ENCODE measurements at regions not wholly inside any gene's neighbourhood (a gene's known extent, or its start where the extent isn't known, plus 50 kb on each side); places are given as distances from the start of the nearest gene placed in this dataset.

GRCh38 chr9:107782789-107783188, 293.2 kb upstream of the KLF4 start (continued):
- TF ChIP-seq ZNF513 (CRISPR knock-in tag; conservative IDR thresholded peaks at IDR 0.05) (no peak), ELF1 (CRISPR knock-in tag; IDR thresholded peaks at IDR 0.05) (no peak), HNRNPH1 (optimal IDR thresholded peaks at IDR 0.05; ENCODE audit: low read depth, low read length) (no peak)

- ATAC-seq (no peak), DNase-seq (ENCODE audit: low spot score) (no peak), FAIRE-seq (no peak)
- 11% methylated on average over 3 of the region's 3 CpGs for WGBS (ENCODE audit: low lambda C conversion rate)
- no peaks in the 10 kb centered on the region for H3K4me1 ChIP-seq (ENCODE audit: insufficient read depth, low read length)
- H3K27me3 ChIP-seq (ENCODE audit: control insufficient read depth in 1 of 2, insufficient read depth in 2 of 2, low read length in 2 of 2), result no peaks in the 10 kb centered on the region
- no peak overlapping the region for H3K9ac ChIP-seq (ENCODE audit: insufficient read depth, low read depth, low read length)
- BruUV-seq (replicated peaks), result no TSS peak
- H3K27ac ChIP-seq (ENCODE audit: extremely low read length, insufficient read depth, low read length), result no peak overlapping the region
- H3K9me3 ChIP-seq (ENCODE audit: low read length), result no peaks in the 10 kb centered on the region
- TF ChIP-seq SP5 (CRISPR knock-in tag; IDR thresholded peaks at IDR 0.05; ENCODE audit: borderline replicate concordance, low read depth) (no peak), SRSF9 (IDR thresholded peaks at IDR 0.05; ENCODE audit: borderline replicate concordance, insufficient read depth, low read depth, low read length, poor library complexity, severe bottlenecking) (no peak), ZSCAN29 (CRISPR knock-in tag; conservative IDR thresholded peaks at IDR 0.05) (no peak), NR0B2 (CRISPR knock-in tag; IDR thresholded peaks at IDR 0.05) (no peak), HOXA5 (CRISPR knock-in tag; IDR thresholded peaks at IDR 0.05) (no peak), BRD4 (CRISPR knock-in tag; IDR thresholded peaks at IDR 0.05) (no peak), TFDP1 (CRISPR knock-in tag; IDR thresholded peaks at IDR 0.05; ENCODE audit: borderline replicate concordance) (no peak), ZNF878 (CRISPR knock-in tag; IDR thresholded peaks at IDR 0.05) (no peak), NR2F6 (IDR thresholded peaks at IDR 0.05) (no peak), NR2F6 (CRISPR knock-in tag; IDR thresholded peaks at IDR 0.05) (no peak), ZNF773 (CRISPR knock-in tag; IDR thresholded peaks at IDR 0.05; ENCODE audit: borderline replicate concordance) (no peak), THAP11 (CRISPR knock-in tag; IDR thresholded peaks at IDR 0.05) (no peak), RFXAP (CRISPR knock-in tag; IDR thresholded peaks at IDR 0.05; ENCODE audit: borderline replicate concordance) (no peak), EZH2 (conservative IDR thresholded peaks at IDR 0.05; ENCODE audit: low read depth, low read length) (no peak), ATF2 (CRISPR knock-in tag; IDR thresholded peaks at IDR 0.05) (no peak), ZNF136 (CRISPR knock-in tag; IDR thresholded peaks at IDR 0.05; ENCODE audit: low read depth) (no peak), MXD1 (CRISPR knock-in tag; IDR thresholded peaks at IDR 0.05) (no peak), ZNF501 (CRISPR knock-in tag; IDR thresholded peaks at IDR 0.05) (no peak)
- intact Hi-C loops (cut with micrococcal nuclease; ENCODE audit: unreplicated experiment) (no loop called here), in situ Hi-C loops (cut with HindIII; ENCODE audit: extremely low pct_ligation_motif_present, low pct_unique_long_range_greater_than_20kb) (no loop called here)
- no peaks in the 10 kb centered on the region for H3K36me3 ChIP-seq (replicated peaks in 1 of 2; ENCODE audit: control insufficient read depth in 1 of 2, insufficient read depth in 2 of 2, low read length in 2 of 2)
- no peak overlapping the region for H3K4me3 ChIP-seq (replicated peaks in 1 of 3; ENCODE audit: insufficient read depth in 1 of 3, low read depth in 2 of 3, low read length in 3 of 3)
- ChIA-PET POLR2A (no interaction called here), CTCF (ENCODE audit: low intra/inter-chr PET ratio, low total read pairs) (no interaction called here)
- no peaks in the 10 kb centered on the region for H3K79me2 ChIP-seq (ENCODE audit: insufficient read depth, low read length)
- no peak overlapping the region for H2AFZ ChIP-seq (ENCODE audit: low read length)
- no peaks in the 10 kb centered on the region for H4K20me1 ChIP-seq (ENCODE audit: insufficient read depth, low read length)
- no peak overlapping the region for H3K4me2 ChIP-seq (ENCODE audit: low read depth, low read length)
These were observed 292.8 kb upstream of the KLF4 start for GRCh38 chr9:107782381-107782780.

Data from HepG2 (cell line).